Fibroblast of lung (primary cell): ENCODE measurements at regions not wholly inside any gene's neighbourhood (a gene's known extent, or its start where the extent isn't known, plus 50 kb on each side); places are given as distances from the start of the nearest gene placed in this dataset.

Source experiments
- CTCF ChIP-seq, 2 donors: IDR thresholded peaks in 1 of 2; conservative IDR thresholded peaks in 1 of 2; 1 replicate in 1 of 2; 2 replicates in 1 of 2; pipeline ENCODE4 v1.5.1; 2011 to 2012; ENCODE audit warnings: low read length in 2 of 2, control low read depth in 1 of 2, inconsistent platforms in 1 of 2, low read depth in 1 of 2, mild to moderate bottlenecking in 1 of 2
- EZH2 ChIP-seq: IDR thresholded peaks from 2 replicates; pipeline ENCODE4 v1.5.1; 2012; ENCODE audit warnings: low read length, control low read depth, mild to moderate bottlenecking; ENCODE audit errors: missing control alignments

- TF ChIP-seq CTCF (conservative IDR thresholded peaks at IDR 0.05 in 1 of 2, IDR thresholded peaks at IDR 0.05 in 1 of 2; ENCODE audit: low read depth in 1 of 2, low read length in 2 of 2) (no peak), EZH2 (no peak)
These were observed 201.9 kb downstream of the INHBA start for GRCh38 chr7:41501006-41501405.
